ENCODE measurements at regions not wholly inside any gene's neighbourhood (a gene's known extent, or its start where the extent isn't known, plus 50 kb on each side); places are given as distances from the start of the nearest gene placed in this dataset.

- Histone ChIP-seq H3K27ac (ENCODE audit: low read length) (no peak overlapping the region), H2AFZ (ENCODE audit: low read length) (no peak overlapping the region), H3K9me2 (replicated peaks; ENCODE audit: low read length) (no peaks in the 10 kb centered on the region), H3K9me3 (ENCODE audit: low read length) (no peaks in the 10 kb centered on the region), H3K36me3 (ENCODE audit: low read depth, low read length) (no peaks in the 10 kb centered on the region), H3F3A (ENCODE audit: low read length, unreplicated experiment) (no peaks in the 10 kb centered on the region), H3K79me2 (ENCODE audit: low read length) (no peaks in the 10 kb centered on the region), H3K4me2 (ENCODE audit: low read length) (0 out of 2 replicates have a peak overlapping the region, but pooled peaks have one; percentile 16), H3K9ac (ENCODE audit: low read length) (no peak overlapping the region), H3K4me1 (ENCODE audit: insufficient read depth, low read length) (no peaks in the 10 kb centered on the region), H3K27me3 (ENCODE audit: low read length) (no peaks in the 10 kb centered on the region), H3K4me3 (ENCODE audit: low read length) (peak overlapping the region; percentile 43; the same call in 1 of the 2 replicates), H4K20me1 (ENCODE audit: low read length) (no peaks in the 10 kb centered on the region)
- ATAC-seq (no peak), DNase-seq (no peak)
- ChIA-PET POLR2A (ENCODE audit: unreplicated experiment) (no interaction called here), CTCF (no interaction called here)
- no TSS peak for BruUV-seq (replicated peaks)
- intact Hi-C loops (cut with micrococcal nuclease), result no loop called here
- TF ChIP-seq EZH2 (IDR thresholded peaks at IDR 0.05; ENCODE audit: low read length, unreplicated experiment) (no peak), CTCF (conservative IDR thresholded peaks at IDR 0.05; ENCODE audit: low read depth, low read length) (no peak), EZH2phosphoT487 (IDR thresholded peaks at IDR 0.05; ENCODE audit: borderline replicate concordance, low read length) (no peak)
Measured at GRCh38 chr18:69162649-69163048, 238.0 kb upstream of the DOK6 start.

- Histone ChIP-seq H3F3A (ENCODE audit: low read length, unreplicated experiment) (no peaks in the 10 kb centered on the region), H3K9ac (ENCODE audit: low read length) (no peak overlapping the region), H3K27ac (ENCODE audit: low read length) (no peak overlapping the region), H3K4me2 (ENCODE audit: low read length) (no peak overlapping the region), H4K20me1 (ENCODE audit: low read length) (no peaks in the 10 kb centered on the region), H3K9me3 (ENCODE audit: low read length) (no peaks in the 10 kb centered on the region), H3K36me3 (ENCODE audit: low read depth, low read length) (no peaks in the 10 kb centered on the region), H3K4me3 (ENCODE audit: low read length) (no peak overlapping the region), H3K9me2 (replicated peaks; ENCODE audit: low read length) (no peaks in the 10 kb centered on the region), H2AFZ (ENCODE audit: low read length) (no peak overlapping the region), H3K4me1 (ENCODE audit: insufficient read depth, low read length) (no peaks in the 10 kb centered on the region), H3K27me3 (ENCODE audit: low read length) (no peaks in the 10 kb centered on the region), H3K79me2 (ENCODE audit: low read length) (no peaks in the 10 kb centered on the region)
- ChIA-PET CTCF (no interaction called here), POLR2A (ENCODE audit: unreplicated experiment) (no interaction called here)
- BruUV-seq (replicated peaks), result no TSS peak
- no peak for TF ChIP-seq EZH2 (IDR thresholded peaks at IDR 0.05; ENCODE audit: low read length, unreplicated experiment)
- TF ChIP-seq EZH2phosphoT487 (IDR thresholded peaks at IDR 0.05; ENCODE audit: borderline replicate concordance, low read length), result no peak
- TF ChIP-seq CTCF (conservative IDR thresholded peaks at IDR 0.05; ENCODE audit: low read depth, low read length), result no peak
- DNase-seq (peak; percentile 25), ATAC-seq (no peak; the same call in 1 of the 2 replicates)
- intact Hi-C loops (cut with micrococcal nuclease), result no loop called here
Measured at GRCh38 chr18:69172046-69172445, 228.6 kb upstream of the DOK6 start.

GRCh38 chr18:69175681-69176080 lies 225.0 kb upstream of the DOK6 start:
- no peaks in the 10 kb centered on the region for H3K79me2 ChIP-seq (ENCODE audit: low read length)
- no peaks in the 10 kb centered on the region for H4K20me1 ChIP-seq (ENCODE audit: low read length)
- POLR2A ChIA-PET (ENCODE audit: unreplicated experiment), result no interaction called here
- no peaks in the 10 kb centered on the region for H3K27me3 ChIP-seq (ENCODE audit: low read length)
- no peak overlapping the region for H3K9ac ChIP-seq (ENCODE audit: low read length)
- no peak overlapping the region for H3K4me3 ChIP-seq (ENCODE audit: low read length)
- H3F3A ChIP-seq (ENCODE audit: low read length, unreplicated experiment), result no peaks in the 10 kb centered on the region
- no TSS peak for BruUV-seq (replicated peaks)
- no peaks in the 10 kb centered on the region for H3K9me2 ChIP-seq (replicated peaks; ENCODE audit: low read length)
- intact Hi-C loops (cut with micrococcal nuclease), result no loop called here
- no peak for ATAC-seq
- no peak overlapping the region for H2AFZ ChIP-seq (ENCODE audit: low read length)
- CTCF ChIA-PET, result no interaction called here
- no peak overlapping the region for H3K27ac ChIP-seq (ENCODE audit: low read length)
- no peak overlapping the region for H3K4me2 ChIP-seq (ENCODE audit: low read length)
- no peaks in the 10 kb centered on the region for H3K9me3 ChIP-seq (ENCODE audit: low read length)
- no peak for DNase-seq
- H3K4me1 ChIP-seq (ENCODE audit: insufficient read depth, low read length), result no peaks in the 10 kb centered on the region
- TF ChIP-seq EZH2 (IDR thresholded peaks at IDR 0.05; ENCODE audit: low read length, unreplicated experiment) (no peak), CTCF (conservative IDR thresholded peaks at IDR 0.05; ENCODE audit: low read depth, low read length) (no peak), EZH2phosphoT487 (IDR thresholded peaks at IDR 0.05; ENCODE audit: borderline replicate concordance, low read length) (no peak)
- H3K36me3 ChIP-seq (ENCODE audit: low read depth, low read length), result no peaks in the 10 kb centered on the region
